ENCODE measurements at regions not wholly inside any gene's neighbourhood (a gene's known extent, or its start where the extent isn't known, plus 50 kb on each side); places are given as distances from the start of the nearest gene placed in this dataset.
"Not testable (repeated sequence)": the region's sequence is repeated elsewhere in the genome, so short reads cannot be mapped to it uniquely, and the experiment has no call there.

DNA sequence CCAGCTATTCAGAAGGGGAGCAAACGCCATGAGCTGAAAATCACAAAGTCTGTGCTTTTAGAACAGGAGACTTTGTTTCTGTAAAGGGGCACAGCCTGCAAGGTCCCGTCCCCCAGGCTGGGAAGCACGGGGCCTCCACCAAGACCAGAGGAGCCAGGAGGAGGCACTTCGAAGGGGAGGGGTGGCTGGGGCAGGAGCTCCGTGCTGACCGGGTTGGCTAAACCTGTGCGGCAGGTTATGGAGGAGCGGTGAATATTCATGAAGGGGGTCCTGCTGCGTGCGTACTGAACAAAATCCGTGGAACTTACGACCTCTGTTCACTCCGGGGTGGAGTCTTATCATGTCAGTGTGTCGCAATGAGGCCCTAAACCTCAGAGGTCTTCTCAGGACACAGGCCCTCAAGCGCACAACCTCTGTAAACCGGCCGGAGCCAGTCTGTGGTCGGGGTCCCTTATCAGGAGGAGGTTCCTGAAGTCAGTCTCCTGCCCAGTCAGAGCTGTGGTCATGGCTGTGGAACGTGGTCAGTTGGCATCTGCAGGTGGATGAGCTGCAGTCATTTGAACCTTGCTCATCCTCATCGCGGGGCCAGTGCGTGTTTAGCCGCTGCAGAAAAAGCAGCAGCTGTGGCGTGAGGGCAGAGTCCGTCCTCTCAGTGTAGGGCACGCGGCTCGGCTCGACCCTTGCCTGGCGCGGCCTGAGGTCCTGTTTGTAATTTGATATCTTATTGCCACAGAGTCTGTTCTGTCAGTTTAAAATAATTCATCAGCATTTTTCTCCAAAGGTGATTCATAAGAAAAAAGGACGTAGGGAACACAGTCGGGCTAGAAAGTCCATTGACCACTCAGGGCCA is 5507.7 kb upstream of the TPTE start:
- not testable (repeated sequence) for DNase-seq (ENCODE audit: extremely low read depth, low read depth); H3K4me3 ChIP-seq (replicated peaks; ENCODE audit: low read depth, low read length)

DNA sequence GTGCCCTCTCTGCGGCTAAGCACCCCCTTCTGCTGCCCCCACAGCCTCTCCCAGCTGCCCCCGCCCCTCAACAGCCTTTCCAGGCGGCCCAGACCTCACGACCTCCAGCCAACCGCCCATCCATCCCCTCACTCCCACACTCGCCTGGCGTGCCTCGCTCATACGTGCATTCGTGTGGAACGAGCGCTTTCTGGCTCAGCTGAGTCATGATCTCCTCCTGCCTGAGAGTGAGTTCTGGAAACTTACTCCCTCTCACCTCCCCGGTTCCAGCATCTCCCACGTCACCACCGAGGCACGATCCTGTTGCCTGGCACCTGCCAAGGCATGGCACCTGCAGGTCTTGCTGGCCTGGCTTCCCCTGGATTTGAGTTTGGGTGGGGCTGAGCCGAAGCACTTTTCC is 5506.2 kb upstream of the TPTE start:
- not testable (repeated sequence) for DNase-seq (ENCODE audit: extremely low read depth, low read depth); H3K4me3 ChIP-seq (replicated peaks; ENCODE audit: low read depth, low read length)

DNA sequence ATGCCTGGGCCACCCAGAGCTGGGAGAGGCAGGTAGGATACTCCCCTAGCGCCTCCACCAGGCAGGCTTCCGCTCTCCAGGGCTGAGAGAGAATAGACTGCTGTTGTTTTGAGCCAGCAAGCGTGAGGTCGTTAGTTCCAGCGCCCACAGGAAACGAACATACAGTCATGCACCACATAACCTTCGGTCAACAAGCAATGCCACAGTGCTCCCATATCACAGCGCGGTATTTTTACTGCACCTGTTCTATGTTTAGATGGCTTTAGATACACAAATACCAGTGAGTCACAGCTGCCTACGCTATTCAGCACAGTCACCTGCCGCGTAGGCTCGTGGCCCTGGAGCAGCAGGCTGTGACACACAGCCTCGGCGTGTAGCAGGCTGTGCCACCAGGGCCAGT is 5502.3 kb upstream of the TPTE start:
- not testable (repeated sequence) for H3K4me3 ChIP-seq (replicated peaks; ENCODE audit: low read depth, low read length); DNase-seq (ENCODE audit: extremely low read depth, low read depth)

DNA sequence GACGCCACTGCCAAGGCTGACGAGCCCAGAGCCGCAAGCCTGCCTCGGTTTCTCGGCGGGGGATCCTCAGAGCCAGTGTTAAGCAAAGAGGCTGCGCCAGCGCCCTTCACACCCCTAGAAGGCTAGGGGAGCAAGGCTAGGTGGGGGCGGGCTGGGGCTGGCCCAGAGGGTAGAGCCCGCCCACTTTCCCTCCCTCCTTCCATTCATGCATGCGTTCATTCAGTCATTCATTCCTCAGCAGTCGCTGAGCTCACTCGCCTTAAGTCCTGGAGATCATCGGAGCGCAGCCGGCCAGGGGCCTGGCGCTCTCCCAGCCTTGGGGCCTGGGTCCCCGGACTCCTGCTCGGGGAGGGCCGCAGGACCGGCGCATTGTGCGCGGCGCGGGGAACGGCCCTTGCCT is 5499.6 kb upstream of the TPTE start:
- DNase-seq (ENCODE audit: extremely low read depth, low read depth); H3K4me3 ChIP-seq (replicated peaks; ENCODE audit: low read depth, low read length): not testable (repeated sequence)

DNA sequence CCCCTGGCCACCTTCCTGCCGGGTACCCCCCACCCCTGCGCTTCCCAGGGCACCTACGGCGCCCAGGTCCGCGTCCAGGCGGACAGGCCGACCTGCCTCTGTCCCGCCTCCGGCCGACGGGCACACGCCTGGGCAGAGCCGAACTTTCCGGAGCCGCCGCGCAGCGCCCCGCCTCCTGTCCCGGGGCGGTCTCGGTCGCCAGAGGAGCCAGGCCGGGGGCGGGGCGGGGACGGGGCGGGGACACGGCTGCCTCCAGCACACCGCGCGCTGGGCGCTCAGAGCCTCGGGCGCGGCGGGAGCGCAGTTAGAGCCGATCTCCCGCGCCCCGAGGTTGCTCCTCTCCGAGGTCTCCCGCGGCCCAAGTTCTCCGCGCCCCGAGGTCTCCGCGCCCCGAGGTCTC is 5499.1 kb upstream of the TPTE start:
- not testable (repeated sequence) for DNase-seq (ENCODE audit: extremely low read depth, low read depth); H3K4me3 ChIP-seq (replicated peaks; ENCODE audit: low read depth, low read length)

DNA sequence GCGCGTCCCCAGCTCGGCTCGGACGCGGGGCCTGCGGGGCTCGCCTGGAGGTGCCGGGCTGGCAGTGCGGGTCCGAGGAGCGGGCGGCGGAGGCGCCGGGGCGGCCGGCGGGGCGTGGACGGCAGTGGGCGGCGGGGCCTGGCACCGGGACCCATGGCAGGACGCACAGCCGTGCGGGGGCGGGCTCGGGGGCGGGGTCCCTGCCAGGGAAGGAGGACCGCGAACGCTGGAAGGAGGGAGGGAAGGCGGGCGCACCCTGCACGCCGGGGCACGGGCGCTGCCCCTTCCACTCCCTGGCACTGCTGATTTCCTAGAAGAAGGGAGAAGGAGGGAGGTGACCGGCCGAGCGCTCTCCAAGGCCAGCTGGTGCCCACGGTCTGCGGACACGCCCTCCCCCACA is 5498.6 kb upstream of the TPTE start:
- not testable (repeated sequence) for DNase-seq (ENCODE audit: extremely low read depth, low read depth); H3K4me3 ChIP-seq (replicated peaks; ENCODE audit: low read depth, low read length)

DNA sequence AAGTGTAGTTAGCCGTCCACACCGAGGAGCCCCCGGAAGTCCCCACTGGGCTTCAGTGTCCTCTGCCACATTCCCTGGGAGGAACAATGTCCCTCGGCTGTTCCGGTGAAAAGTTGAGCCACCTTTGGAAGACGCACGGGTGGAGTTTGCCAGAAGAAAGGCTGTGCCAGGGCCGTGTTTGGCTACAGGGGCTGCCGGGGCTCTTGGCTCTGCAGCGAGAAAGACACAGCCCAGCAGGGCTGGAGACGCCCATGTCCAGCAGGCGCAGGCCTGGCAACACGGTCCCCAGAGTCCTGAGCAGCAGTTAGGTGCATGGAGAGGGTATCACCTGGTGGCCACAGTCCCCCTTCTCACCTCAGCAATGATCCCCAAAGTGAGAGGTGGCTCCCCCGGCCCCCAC is 5486.2 kb upstream of the TPTE start:
- H3K4me3 ChIP-seq (replicated peaks; ENCODE audit: low read depth, low read length); DNase-seq (ENCODE audit: extremely low read depth, low read depth): not testable (repeated sequence)

DNA sequence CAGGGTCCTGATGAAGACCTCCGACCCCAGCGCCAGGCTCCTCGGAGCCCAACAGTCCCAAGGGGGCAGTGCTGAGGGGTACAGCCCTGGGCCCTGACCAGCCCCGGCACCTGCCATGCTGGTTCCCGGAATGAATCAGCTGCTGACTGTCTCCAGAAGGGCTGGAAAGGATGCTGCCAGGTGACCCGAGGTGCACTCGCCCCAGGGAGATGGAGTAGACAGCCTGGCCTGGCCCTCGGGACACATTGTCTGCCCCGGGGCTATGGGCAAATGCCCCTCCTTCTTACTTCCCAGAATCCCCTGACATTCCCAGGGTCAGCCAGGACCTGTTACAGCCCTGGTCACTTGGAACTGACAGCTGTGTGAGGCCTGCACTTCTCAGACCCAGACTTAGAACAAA is 5485.8 kb upstream of the TPTE start:
- H3K4me3 ChIP-seq (replicated peaks; ENCODE audit: low read depth, low read length); DNase-seq (ENCODE audit: extremely low read depth, low read depth): not testable (repeated sequence)

DNA sequence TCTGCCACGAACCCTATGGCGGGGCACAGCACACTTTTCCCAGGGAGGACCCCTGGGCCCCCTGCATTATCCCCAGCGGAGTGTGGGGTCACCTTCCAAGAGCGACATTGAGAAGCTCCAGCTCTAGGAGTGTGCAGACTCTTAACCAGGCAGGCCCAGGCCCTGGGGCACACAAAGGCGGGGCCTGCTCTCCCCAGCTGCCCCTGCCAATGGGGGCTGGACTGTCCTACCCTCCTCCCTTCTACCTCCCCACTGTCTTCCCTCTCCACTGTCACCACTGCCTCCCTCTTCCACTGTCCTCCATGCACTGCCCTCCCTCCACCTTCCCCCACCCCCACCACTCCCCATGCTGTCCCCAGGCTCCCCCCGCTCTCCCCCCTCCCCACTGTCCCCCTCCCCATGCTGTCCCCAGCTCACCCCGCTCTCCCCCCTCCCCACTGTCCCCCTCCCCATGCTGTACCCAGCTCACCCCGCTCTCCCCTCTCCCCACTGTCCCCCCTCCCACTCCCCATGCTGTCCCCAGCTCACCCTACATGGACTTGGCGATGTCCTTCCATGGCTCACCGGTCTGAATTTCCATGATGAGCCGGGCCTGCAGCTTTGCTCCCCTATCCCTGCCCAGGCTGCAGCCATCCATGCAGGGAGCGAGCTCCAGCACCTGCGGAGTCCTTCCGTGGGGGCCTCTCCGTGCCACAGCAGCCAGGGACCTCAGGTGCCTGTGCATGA is 5483.6 kb upstream of the TPTE start:
- DNase-seq (ENCODE audit: extremely low read depth, low read depth); H3K4me3 ChIP-seq (replicated peaks; ENCODE audit: low read depth, low read length): not testable (repeated sequence)

DNA sequence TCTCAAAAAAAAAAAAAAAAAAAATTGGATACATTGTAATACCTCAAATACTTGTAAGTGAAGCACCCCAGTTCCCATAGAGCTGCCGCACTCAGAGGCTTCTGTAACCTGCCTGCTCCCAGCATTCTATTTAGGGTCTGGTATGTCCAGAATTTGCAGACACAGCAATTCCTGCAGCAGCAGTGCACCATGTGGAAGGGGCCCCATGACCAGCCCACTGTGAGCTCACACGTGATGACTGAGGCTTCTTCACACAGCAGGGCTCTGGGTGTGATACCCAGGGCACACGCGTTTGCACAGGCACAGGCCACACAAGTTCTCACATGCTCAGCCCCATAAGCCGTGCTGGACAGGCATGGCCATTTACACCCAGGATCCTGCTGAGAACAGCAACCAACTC is 5481.5 kb upstream of the TPTE start:
- H3K4me3 ChIP-seq (replicated peaks; ENCODE audit: low read depth, low read length); DNase-seq (ENCODE audit: extremely low read depth, low read depth): not testable (repeated sequence)

DNA sequence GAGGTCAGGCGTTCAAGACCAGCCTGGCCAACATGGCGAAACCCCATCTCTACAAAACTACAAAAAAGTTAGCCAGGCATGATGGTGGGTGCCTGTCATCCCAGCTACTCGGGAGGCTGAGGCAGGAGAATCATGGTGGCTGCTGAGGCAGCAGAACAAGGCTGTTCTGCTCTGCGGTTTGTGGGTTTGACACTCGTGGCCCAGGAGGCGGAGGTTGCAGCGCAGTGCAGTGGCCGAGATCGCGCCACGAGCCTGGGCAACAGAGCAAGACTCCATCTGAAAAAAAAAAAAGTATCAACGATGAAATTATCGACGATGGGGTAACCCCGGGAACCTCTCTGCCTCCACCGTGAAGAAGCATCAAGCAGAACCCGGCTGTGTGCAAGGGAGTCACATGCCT is 5478.8 kb upstream of the TPTE start:
- H3K4me3 ChIP-seq (replicated peaks; ENCODE audit: low read depth, low read length); DNase-seq (ENCODE audit: extremely low read depth, low read depth): not testable (repeated sequence)

DNA sequence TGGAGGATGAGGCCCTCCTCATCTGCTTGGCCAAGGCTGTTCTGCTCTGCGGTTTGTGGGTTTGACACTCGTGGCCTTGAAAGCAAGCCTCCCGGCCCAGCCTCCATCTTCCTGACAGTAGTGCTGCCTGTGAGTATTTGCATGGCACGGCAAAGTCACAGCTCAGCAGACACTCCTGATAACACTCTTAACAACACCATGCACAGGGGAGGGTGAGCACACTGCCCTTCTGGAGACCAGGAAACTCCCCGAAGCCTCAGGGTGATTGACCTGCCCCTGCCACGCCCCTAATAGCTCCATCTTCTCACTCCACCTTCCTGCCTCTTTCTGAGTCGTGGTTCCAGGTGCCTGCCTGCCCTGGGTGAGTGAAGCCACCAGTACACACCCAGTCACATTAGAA is 5476.6 kb upstream of the TPTE start:
- not testable (repeated sequence) for DNase-seq (ENCODE audit: extremely low read depth, low read depth); H3K4me3 ChIP-seq (replicated peaks; ENCODE audit: low read depth, low read length)

DNA sequence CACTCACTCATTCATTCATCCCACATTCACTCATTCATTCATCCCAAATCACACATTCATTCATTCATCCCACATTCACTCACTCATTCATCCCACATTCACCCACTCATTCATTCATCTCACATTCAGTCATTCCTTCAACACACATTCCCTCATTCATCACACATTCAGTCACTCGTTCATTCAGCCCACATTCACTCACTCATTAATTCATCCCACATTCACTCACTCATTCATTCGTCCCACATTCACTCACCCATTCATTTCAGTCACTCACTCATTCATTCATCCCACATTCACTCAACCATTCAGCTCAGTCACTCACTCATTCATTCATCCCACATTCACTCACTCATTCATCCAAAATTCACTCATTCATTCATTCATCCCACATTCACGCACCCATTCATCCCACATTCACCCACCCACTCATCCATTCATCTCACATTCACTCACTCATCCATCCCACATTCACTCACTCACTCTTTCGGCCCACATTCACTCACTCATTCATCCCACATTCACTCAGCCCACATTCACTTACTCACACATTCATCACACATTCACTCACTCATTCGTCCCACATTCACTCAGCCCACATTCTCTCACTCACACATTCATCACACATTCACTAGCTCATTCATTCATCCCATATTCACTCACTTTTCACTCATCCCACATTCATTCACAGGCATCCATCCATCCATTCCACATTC is 5469.9 kb upstream of the TPTE start:
- DNase-seq (ENCODE audit: extremely low read depth, low read depth); H3K4me3 ChIP-seq (replicated peaks; ENCODE audit: low read depth, low read length): not testable (repeated sequence)

DNA sequence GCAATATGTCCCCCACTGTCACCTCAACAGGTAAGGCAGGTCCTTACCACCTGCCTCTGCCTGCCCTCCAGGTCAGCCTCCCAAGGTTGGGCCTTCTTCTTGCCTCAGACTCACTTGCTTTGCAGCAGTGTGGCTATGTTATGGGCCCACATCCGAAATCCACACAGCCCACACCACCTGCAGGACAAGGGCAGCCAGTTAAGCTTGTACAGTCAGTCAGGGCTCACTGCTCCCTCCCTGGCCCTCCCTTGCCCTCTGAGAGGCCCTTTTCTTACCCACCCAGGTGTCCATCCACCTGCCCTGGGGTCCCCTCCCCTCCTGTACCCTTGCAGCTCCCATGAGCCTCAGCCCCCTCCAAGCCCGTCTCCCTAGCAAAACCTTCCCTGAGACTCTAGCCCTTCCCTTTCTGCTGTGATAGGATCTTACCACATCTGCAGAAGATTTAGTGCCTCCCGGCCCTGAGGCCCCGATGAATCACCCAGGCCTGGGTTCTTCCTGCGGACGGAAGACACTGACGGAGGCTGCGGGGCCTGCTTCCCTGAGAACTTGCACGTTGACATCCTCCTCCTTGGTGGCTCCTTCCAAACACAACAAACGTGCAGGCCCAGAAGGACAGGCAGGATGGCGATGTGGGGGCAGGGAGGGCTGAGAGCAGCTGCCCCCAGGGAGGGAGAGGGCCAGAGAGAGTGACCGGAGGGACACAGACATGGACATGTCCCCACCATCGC is 5466.2 kb upstream of the TPTE start:
- DNase-seq (ENCODE audit: extremely low read depth, low read depth); H3K4me3 ChIP-seq (replicated peaks; ENCODE audit: low read depth, low read length): not testable (repeated sequence)

DNA sequence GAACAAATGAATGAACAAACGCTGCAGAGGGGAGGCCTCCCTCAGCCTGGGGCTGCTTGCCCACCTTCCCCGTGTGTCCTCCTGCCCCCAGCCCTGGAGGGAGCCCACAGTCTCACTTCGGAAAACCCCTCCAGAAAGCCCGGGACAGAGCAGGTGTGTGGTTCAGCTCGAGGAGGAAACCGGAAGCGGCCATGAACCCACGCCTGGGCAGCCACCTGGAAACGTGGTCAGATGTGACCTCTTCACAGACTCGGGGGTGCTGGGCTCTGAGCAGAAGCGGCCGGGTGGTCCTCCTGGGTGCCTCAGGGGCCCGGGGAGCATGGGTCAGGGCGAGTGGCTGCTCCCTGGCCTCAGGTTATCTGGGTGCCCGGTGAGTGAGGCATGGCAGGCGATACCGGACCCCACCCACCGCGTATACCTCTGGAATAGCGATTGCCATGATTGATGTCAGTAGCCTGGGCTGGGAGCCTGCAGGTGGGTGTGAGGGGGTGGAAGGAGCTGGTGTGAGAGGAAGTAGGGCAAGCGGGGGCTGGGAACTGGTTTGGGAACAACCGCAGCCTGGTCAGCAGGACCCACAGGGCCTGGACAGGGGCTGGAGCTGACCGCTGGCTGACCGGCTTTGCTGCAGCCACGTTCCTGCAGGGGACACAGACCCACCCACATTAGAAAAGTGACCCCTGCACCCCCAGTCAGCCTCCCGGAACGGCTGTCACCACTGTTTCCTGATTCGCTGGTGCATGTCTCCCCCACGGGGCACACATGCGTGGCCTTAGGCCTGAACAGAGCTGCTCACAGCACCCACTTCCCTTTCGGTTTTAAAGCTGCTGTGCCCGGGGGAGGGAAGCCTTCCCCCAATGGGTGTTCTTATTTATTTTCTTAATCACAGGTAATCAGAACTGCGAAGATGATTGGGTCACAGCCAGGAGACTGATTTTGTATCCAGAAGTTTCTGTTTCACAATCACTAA is 5465.1 kb upstream of the TPTE start:
- not testable (repeated sequence) for H3K4me3 ChIP-seq (replicated peaks; ENCODE audit: low read depth, low read length); DNase-seq (ENCODE audit: extremely low read depth, low read depth)

DNA sequence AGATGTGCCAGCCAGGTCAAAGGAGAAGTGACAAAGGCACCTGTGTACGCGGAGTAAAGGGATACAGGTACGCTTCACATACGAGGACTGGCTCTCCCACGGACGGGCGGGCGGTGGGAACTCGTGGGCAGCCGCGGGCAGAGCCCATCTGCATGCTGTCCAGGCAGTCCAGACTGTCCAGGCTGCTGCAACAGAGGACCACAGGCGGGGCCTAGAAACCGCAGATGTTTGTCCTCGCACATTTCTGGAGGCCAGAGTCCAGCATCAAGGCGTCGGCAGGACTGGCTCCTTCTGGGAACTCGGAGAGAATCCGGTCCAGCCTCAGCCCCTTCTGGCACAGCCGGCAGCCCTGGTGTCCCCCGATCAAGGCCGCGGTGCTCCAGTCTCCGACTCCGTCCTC is 5464.3 kb upstream of the TPTE start:
- not testable (repeated sequence) for H3K4me3 ChIP-seq (replicated peaks; ENCODE audit: low read depth, low read length); DNase-seq (ENCODE audit: extremely low read depth, low read depth)

DNA sequence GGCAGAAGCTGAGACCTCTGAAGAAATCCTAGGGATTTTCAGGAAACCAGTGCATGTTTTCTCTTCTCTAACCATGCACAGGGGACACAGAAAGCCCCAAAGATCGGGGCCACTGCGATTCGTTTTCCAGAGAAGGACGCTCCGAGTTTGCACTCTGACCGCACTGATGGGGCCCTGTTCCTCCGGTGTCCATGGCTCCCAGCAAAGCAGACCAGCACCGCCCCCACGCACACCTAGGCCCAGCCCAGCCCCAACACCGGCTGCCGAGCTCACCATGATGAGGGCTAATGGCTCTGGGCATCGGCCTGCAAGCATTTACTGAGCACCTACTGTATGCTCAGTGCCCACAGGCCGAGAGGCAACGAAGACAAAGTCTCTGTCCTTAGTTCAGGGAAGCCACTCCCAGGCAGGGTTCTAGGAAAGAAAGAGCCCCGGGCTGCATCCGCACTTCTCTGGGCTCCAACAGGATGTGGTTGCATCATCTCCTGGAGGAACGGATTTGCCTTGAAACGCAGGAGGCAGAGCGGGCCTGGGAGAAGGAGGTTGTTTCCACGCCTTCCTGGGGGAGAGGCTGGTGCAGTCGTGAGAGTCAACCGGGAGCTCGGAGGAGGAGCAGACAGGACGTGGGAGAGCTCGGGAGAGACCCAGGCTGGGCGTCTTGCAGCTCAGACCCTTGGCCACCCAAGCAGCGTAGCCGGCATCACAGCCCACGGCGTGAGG is 5460.9 kb upstream of the TPTE start:
- not testable (repeated sequence) for H3K4me3 ChIP-seq (replicated peaks; ENCODE audit: low read depth, low read length)

More for the DNA sequence above, 5460.9 kb upstream of the TPTE start:
- DNase-seq (ENCODE audit: extremely low read depth, low read depth): not testable (repeated sequence)
